ENCODE measurements at regions not wholly inside any gene's neighbourhood (a gene's known extent, or its start where the extent isn't known, plus 50 kb on each side); places are given as distances from the start of the nearest gene placed in this dataset.

DNA sequence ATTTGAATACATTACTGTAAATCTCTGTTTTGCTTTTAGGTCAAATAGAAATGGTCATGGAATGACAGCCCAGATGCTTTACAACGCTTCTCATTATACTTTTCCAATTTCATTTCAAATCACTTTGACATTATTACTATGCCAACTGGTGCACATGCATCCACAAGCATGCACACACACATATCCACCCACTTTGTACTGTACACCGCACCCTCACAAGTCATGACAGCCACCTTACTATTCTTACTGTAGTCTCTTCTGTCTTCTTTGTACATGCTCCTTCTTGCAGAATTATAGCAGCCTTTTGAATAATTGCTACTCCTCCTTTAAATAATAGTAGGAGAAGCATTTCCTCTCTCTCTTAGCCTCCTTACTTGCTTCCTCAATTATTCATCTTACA, 1361.4 kb downstream of the ROBO1 start:
- Histone ChIP-seq H3K79me1 (ENCODE audit: insufficient read depth, low read depth, low read length, poor library complexity, severe bottlenecking) (no peaks in the 10 kb centered on the region), H4K91ac (ENCODE audit: insufficient read length, low read depth, low read length) (no peak overlapping the region), H3K23ac (ENCODE audit: insufficient read length, low read depth, low read length) (no peak overlapping the region), H3K14ac (ENCODE audit: insufficient read depth, low read length) (no peak overlapping the region), H3K56ac (ENCODE audit: insufficient read length, low read depth, low read length) (no peak overlapping the region), H3K4ac (ENCODE audit: low read depth, low read length) (no peak overlapping the region), H4K8ac (replicated peaks; ENCODE audit: insufficient read length, low read depth, low read length) (no peak overlapping the region), H3K9me3 (ENCODE audit: control insufficient read depth, low read depth, low read length) (no peaks in the 10 kb centered on the region), H3K27me3 (ENCODE audit: insufficient read depth, low read length) (no peaks in the 10 kb centered on the region), H3K27ac (ENCODE audit: insufficient read length, low read depth, low read length) (no peak overlapping the region), H3K79me2 (ENCODE audit: insufficient read depth, low read length) (no peaks in the 10 kb centered on the region), H3K4me2 (ENCODE audit: insufficient read depth, insufficient read length, low read length) (no peak overlapping the region), H3K9ac (ENCODE audit: extremely low read depth, insufficient read length, low read length) (no peak overlapping the region), H4K20me1 (ENCODE audit: control insufficient read depth, insufficient read depth, insufficient read length) (no peaks in the 10 kb centered on the region), H3K4me1 (ENCODE audit: insufficient read depth, low read length) (no peaks in the 10 kb centered on the region), H2AFZ (ENCODE audit: low read length) (no peak overlapping the region), H3K23me2 (ENCODE audit: insufficient read length, low read depth, low read length, poor library complexity, severe bottlenecking) (no peaks in the 10 kb centered on the region), H3K18ac (ENCODE audit: insufficient read length, low read depth, low read length) (no peak overlapping the region), H2AK5ac (ENCODE audit: insufficient read length, low read length) (no peak overlapping the region), H2BK5ac (ENCODE audit: insufficient read length, low read length) (no peak overlapping the region), H2BK12ac (ENCODE audit: insufficient read length, low read depth, low read length) (no peak overlapping the region), H4K5ac (ENCODE audit: insufficient read length, low read depth, low read length) (no peak overlapping the region), H3T11ph (ENCODE audit: low read length) (no peak overlapping the region), H2BK15ac (ENCODE audit: low read depth, low read length) (no peak overlapping the region), H2BK20ac (ENCODE audit: low read depth, low read length, poor library complexity, severe bottlenecking) (no peak overlapping the region), H2BK120ac (ENCODE audit: low read depth, low read length, poor library complexity, severe bottlenecking) (no peak overlapping the region)
- no peak for DNase-seq
- no peaks in the 10 kb centered on the region for H3K9me3 Mint-ChIP-seq
- H3K36me3 Mint-ChIP-seq (ENCODE audit: insufficient read depth in 1 of 3, low read depth in 3 of 3) = no peaks in the 10 kb centered on the region
- H3K4me3 Mint-ChIP-seq = no peak overlapping the region
- H3K4me1 Mint-ChIP-seq = no peaks in the 10 kb centered on the region
- TF ChIP-seq, protein P1, sequence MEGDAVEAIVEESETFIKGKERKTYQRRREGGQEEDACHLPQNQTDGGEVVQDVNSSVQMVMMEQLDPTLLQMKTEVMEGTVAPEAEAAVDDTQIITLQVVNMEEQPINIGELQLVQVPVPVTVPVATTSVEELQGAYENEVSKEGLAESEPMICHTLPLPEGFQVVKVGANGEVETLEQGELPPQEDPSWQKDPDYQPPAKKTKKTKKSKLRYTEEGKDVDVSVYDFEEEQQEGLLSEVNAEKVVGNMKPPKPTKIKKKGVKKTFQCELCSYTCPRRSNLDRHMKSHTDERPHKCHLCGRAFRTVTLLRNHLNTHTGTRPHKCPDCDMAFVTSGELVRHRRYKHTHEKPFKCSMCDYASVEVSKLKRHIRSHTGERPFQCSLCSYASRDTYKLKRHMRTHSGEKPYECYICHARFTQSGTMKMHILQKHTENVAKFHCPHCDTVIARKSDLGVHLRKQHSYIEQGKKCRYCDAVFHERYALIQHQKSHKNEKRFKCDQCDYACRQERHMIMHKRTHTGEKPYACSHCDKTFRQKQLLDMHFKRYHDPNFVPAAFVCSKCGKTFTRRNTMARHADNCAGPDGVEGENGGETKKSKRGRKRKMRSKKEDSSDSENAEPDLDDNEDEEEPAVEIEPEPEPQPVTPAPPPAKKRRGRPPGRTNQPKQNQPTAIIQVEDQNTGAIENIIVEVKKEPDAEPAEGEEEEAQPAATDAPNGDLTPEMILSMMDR (conservative IDR thresholded peaks at IDR 0.05) = no peak
- no peak overlapping the region for H3K27ac Mint-ChIP-seq
- no peaks in the 10 kb centered on the region for H3K27me3 Mint-ChIP-seq (ENCODE audit: low read depth)
- no CpG with 5 or more reads among the region's 2 CpGs for WGBS (ENCODE audit: extremely low coverage, insufficient read length, low lambda C conversion rate)
